ENCODE measurements at regions not wholly inside any gene's neighbourhood (a gene's known extent, or its start where the extent isn't known, plus 50 kb on each side); places are given as distances from the start of the nearest gene placed in this dataset.
"Not testable (repeated sequence)": the region's sequence is repeated elsewhere in the genome, so short reads cannot be mapped to it uniquely, and the experiment has no call there.

DNA sequence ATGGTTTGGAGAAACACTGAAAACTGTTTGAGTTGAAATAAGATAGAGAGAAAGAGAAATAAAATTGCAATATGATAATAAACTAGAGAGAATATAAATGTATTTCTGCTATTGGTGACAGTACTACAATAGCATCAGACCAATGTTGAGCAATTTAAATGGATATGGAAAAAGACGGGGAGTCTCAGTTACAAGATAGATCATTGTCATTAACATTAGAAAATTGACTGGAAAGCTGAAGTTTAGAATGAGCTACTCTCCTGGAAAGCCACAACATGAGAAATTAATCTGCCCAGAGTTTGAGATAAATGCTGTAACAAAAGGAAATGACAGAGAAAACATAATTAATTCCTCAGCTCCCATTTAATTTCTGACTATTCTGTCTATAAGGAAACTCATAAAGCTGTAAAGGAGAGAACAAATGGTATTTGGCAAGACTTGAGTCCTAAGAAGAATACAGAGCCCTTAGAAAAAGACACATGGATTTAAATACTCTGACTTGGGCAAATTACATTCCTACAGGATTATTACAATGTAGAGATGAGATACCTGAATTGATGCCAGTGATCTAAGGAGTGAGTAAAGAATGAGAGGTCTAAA, 624.5 kb upstream of the CHD1 start:
- Histone ChIP-seq H3K27me3 (ENCODE audit: control insufficient read depth, insufficient read depth, low read length, poor library complexity, severe bottlenecking) (no peaks in the 10 kb centered on the region), H3K9ac (ENCODE audit: extremely low read depth, low read length, poor library complexity, severe bottlenecking) (no peak overlapping the region), H3K9me3 (ENCODE audit: control insufficient read depth, low read length) (no peaks in the 10 kb centered on the region), H3K36me3 (ENCODE audit: control insufficient read depth, insufficient read depth, low read length) (no peaks in the 10 kb centered on the region), H3K4me1 (ENCODE audit: control insufficient read depth, insufficient read depth, low read length) (peaks cover 2% of the 10 kb centered on the region), H3K4me3 (ENCODE audit: low read length) (no peak overlapping the region), H3K27ac (ENCODE audit: low read depth, low read length) (no peak overlapping the region)
- no peak overlapping the region for H3K27ac Mint-ChIP-seq
- no peak overlapping the region for H3K4me3 Mint-ChIP-seq
- H3K4me1 Mint-ChIP-seq, result no peaks in the 10 kb centered on the region
- H3K27me3 Mint-ChIP-seq (ENCODE audit: insufficient read depth), result no peaks in the 10 kb centered on the region
- WGBS, 2 experiments (ENCODE audit: insufficient coverage in 1 of 2, insufficient read length in 1 of 2), result 83% methylated on average over 1 of the region's 1 CpG; no CpG with 5 or more reads in 1 of the 2 experiments
- no peaks in the 10 kb centered on the region for H3K9me3 Mint-ChIP-seq
- DNase-seq, result no peak
- H3K36me3 Mint-ChIP-seq (ENCODE audit: low read depth), result no peaks in the 10 kb centered on the region
- TF ChIP-seq, protein P1, sequence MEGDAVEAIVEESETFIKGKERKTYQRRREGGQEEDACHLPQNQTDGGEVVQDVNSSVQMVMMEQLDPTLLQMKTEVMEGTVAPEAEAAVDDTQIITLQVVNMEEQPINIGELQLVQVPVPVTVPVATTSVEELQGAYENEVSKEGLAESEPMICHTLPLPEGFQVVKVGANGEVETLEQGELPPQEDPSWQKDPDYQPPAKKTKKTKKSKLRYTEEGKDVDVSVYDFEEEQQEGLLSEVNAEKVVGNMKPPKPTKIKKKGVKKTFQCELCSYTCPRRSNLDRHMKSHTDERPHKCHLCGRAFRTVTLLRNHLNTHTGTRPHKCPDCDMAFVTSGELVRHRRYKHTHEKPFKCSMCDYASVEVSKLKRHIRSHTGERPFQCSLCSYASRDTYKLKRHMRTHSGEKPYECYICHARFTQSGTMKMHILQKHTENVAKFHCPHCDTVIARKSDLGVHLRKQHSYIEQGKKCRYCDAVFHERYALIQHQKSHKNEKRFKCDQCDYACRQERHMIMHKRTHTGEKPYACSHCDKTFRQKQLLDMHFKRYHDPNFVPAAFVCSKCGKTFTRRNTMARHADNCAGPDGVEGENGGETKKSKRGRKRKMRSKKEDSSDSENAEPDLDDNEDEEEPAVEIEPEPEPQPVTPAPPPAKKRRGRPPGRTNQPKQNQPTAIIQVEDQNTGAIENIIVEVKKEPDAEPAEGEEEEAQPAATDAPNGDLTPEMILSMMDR (conservative IDR thresholded peaks at IDR 0.05), result no peak

DNA sequence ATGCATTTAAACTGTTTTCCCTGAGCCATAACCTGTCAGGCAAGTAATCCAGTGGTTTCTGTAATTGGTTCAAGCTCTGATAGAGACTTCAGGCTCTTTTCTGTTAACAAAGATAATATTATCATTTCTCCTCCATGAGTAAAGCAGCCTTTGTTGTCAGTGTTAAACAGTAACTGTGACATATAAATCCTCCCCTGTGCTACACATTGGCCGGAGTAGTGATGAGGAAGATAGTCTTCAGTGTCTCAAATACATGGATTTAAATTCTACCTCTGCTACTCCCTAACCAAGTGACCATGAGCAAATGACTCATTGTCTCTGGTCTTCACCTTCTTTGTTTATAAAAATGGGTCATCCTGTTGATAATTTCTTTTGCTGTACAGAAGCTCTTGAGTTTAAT, 615.5 kb upstream of the CHD1 start:
- TF ChIP-seq, protein P1 (conservative IDR thresholded peaks at IDR 0.05), result no peak
- Mint-ChIP-seq H3K4me1 (peaks cover 9% of the 10 kb centered on the region), H3K9me3 (no peaks in the 10 kb centered on the region), H3K36me3 (ENCODE audit: low read depth) (no peaks in the 10 kb centered on the region), H3K27me3 (ENCODE audit: insufficient read depth) (no peaks in the 10 kb centered on the region), H3K4me3 (no peak overlapping the region), H3K27ac (no peak overlapping the region)
- H3K9ac ChIP-seq (ENCODE audit: extremely low read depth, low read length, poor library complexity, severe bottlenecking), result no peak overlapping the region
- no peak overlapping the region for H3K4me3 ChIP-seq (ENCODE audit: low read length)
- H3K27me3 ChIP-seq (ENCODE audit: control insufficient read depth, insufficient read depth, low read length, poor library complexity, severe bottlenecking), result no peaks in the 10 kb centered on the region
- H3K4me1 ChIP-seq (ENCODE audit: control insufficient read depth, insufficient read depth, low read length), result no peaks in the 10 kb centered on the region
- no peak overlapping the region for H3K27ac ChIP-seq (ENCODE audit: low read depth, low read length)
- 100% methylated on average over 1 of the region's 1 CpG; no CpG with 5 or more reads in 1 of the 2 experiments for WGBS, 2 experiments (ENCODE audit: insufficient coverage in 1 of 2, insufficient read length in 1 of 2)
- H3K9me3 ChIP-seq (ENCODE audit: control insufficient read depth, low read length), result no peaks in the 10 kb centered on the region
- H3K36me3 ChIP-seq (ENCODE audit: control insufficient read depth, insufficient read depth, low read length), result no peaks in the 10 kb centered on the region
- DNase-seq, result no peak

DNA sequence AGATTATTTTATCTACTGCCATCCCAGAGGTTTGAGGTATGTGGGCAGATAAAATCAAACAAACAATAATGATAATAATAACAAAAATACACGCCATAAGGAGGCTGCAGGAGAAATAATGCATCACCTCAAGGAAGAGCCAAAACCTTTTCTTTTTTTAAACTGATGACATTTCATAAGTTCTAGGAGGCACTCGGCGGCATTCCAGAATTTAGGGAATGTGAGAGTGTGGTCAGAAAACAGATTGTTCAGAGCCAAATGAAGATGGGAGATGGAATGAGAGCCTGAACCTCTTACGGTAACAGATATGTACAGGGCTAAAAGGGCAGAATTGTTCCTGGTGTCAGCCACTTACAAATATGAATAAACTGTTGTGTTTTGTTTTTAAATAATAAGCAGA, 615.0 kb upstream of the CHD1 start:
- no peaks in the 10 kb centered on the region for H3K36me3 ChIP-seq (ENCODE audit: control insufficient read depth, insufficient read depth, low read length)
- no peak overlapping the region for H3K4me3 ChIP-seq (ENCODE audit: low read length)
- DNase-seq, result no peak
- peaks cover 9% of the 10 kb centered on the region for H3K4me1 Mint-ChIP-seq
- no peak overlapping the region for H3K27ac Mint-ChIP-seq
- H3K9me3 Mint-ChIP-seq, result no peaks in the 10 kb centered on the region
- WGBS, 2 experiments (ENCODE audit: insufficient coverage in 1 of 2, insufficient read length in 1 of 2), result 90 to 92% methylated on average over 3 to 4 of the region's 4 CpGs
- no peaks in the 10 kb centered on the region for H3K36me3 Mint-ChIP-seq (ENCODE audit: low read depth)
- TF ChIP-seq, protein P1 (conservative IDR thresholded peaks at IDR 0.05), result no peak
- H3K27me3 ChIP-seq (ENCODE audit: control insufficient read depth, insufficient read depth, low read length, poor library complexity, severe bottlenecking), result no peaks in the 10 kb centered on the region
- no peaks in the 10 kb centered on the region for H3K4me1 ChIP-seq (ENCODE audit: control insufficient read depth, insufficient read depth, low read length)
- no peaks in the 10 kb centered on the region for H3K27me3 Mint-ChIP-seq (ENCODE audit: insufficient read depth)
- H3K9ac ChIP-seq (ENCODE audit: extremely low read depth, low read length, poor library complexity, severe bottlenecking), result no peak overlapping the region
- H3K27ac ChIP-seq (ENCODE audit: low read depth, low read length), result no peak overlapping the region
- no peak overlapping the region for H3K4me3 Mint-ChIP-seq
- no peaks in the 10 kb centered on the region for H3K9me3 ChIP-seq (ENCODE audit: control insufficient read depth, low read length)

DNA sequence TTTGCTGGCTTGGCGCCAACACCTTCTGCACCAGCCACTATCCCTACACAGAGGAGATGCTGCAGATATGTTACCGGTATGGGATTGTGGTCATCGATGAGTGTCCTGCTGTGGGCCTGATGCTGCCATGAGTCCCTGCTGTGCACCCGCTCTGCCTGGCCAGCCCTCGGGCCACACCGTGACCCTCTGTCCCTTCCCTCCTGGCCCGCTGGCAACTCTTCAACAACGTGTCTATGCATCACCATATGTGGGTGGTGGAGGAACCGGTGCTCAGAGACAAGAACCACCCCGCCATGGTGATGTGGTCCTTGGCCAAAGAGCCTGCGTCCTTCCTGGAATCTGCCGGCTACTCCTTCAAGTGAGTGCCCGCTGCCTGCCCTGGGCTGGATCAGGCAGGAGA, 605.4 kb upstream of the CHD1 start:
- H3K27ac Mint-ChIP-seq; H3K4me1 Mint-ChIP-seq; H3K9ac ChIP-seq (ENCODE audit: extremely low read depth, low read length, poor library complexity, severe bottlenecking); H3K27ac ChIP-seq (ENCODE audit: low read depth, low read length); H3K4me3 ChIP-seq (ENCODE audit: low read length); H3K4me1 ChIP-seq (ENCODE audit: control insufficient read depth, insufficient read depth, low read length); H3K36me3 Mint-ChIP-seq (ENCODE audit: low read depth); H3K4me3 Mint-ChIP-seq; DNase-seq; H3K9me3 Mint-ChIP-seq; H3K27me3 Mint-ChIP-seq (ENCODE audit: insufficient read depth); H3K36me3 ChIP-seq (ENCODE audit: control insufficient read depth, insufficient read depth, low read length); H3K27me3 ChIP-seq (ENCODE audit: control insufficient read depth, insufficient read depth, low read length, poor library complexity, severe bottlenecking); H3K9me3 ChIP-seq (ENCODE audit: control insufficient read depth, low read length): not testable (repeated sequence)
- WGBS, 2 experiments (ENCODE audit: insufficient coverage in 1 of 2, insufficient read length in 1 of 2), result 73 to 89% methylated on average over 5 to 11 of the region's 13 CpGs

DNA sequence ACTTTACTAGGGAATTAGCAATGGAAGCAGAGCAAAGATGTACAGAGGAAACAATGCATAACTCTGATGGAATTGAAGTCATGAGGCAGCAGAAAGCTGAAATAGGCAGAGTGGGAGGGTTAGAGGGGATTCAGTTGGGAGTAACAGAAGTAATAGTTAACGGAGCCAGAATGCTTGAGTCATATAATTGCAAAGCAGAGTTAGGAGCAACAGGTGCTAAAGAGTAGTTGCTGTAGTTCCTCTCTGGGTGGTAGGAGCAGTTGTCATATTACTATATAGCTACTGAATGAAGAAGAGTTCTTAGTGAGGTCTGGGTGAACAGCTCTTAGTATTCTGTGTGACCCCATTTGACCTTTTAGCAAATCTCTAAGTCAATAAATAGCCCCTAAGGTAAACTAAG, 592.9 kb upstream of the CHD1 start:
- H3K4me1 ChIP-seq (ENCODE audit: control insufficient read depth, insufficient read depth, low read length); H3K9me3 Mint-ChIP-seq; H3K27me3 ChIP-seq (ENCODE audit: control insufficient read depth, insufficient read depth, low read length, poor library complexity, severe bottlenecking); H3K27ac ChIP-seq (ENCODE audit: low read depth, low read length); H3K4me1 Mint-ChIP-seq; DNase-seq; H3K36me3 Mint-ChIP-seq (ENCODE audit: low read depth); H3K4me3 Mint-ChIP-seq; H3K27ac Mint-ChIP-seq; H3K9me3 ChIP-seq (ENCODE audit: control insufficient read depth, low read length); H3K9ac ChIP-seq (ENCODE audit: extremely low read depth, low read length, poor library complexity, severe bottlenecking); H3K36me3 ChIP-seq (ENCODE audit: control insufficient read depth, insufficient read depth, low read length); H3K4me3 ChIP-seq (ENCODE audit: low read length); H3K27me3 Mint-ChIP-seq (ENCODE audit: insufficient read depth): not testable (repeated sequence)
- WGBS, 2 experiments (ENCODE audit: insufficient coverage in 1 of 2, insufficient read length in 1 of 2), result 100% methylated on average over 1 of the region's 1 CpG

Measured in endodermal cell (in vitro differentiated cells).